DOHH2 (cell line): ENCODE measurements at regions not wholly inside any gene's neighbourhood (a gene's known extent, or its start where the extent isn't known, plus 50 kb on each side); places are given as distances from the start of the nearest gene placed in this dataset.
"Not testable (repeated sequence)": the region's sequence is repeated elsewhere in the genome, so short reads cannot be mapped to it uniquely, and the experiment has no call there.

Experiments used
- H3F3A ChIP-seq: fragments of 200-600 bp; sonication (generic), shearing (Covaris generic); 2 replicates; pipeline ENCODE4 v1.6.0; 2016; ENCODE audit warnings: antibody characterized with exemption, mild to moderate bottlenecking; ENCODE audit not compliant: control insufficient read depth, insufficient read depth
- H3K27ac ChIP-seq: fragments of 200-600 bp; sonication (generic); 2 replicates; pipeline ENCODE4 v1.5.1; 2014; ENCODE audit warnings: low read depth, mild to moderate bottlenecking, low read length, moderate library complexity
- H3K27me3 ChIP-seq: fragments of 200-600 bp; sonication (generic); 2 replicates; pipeline ENCODE4 v1.6.1; 2014; ENCODE audit warnings: mild to moderate bottlenecking, low read length, mixed read lengths; ENCODE audit not compliant: control insufficient read depth
- H3K36me3 ChIP-seq: fragments of 200-600 bp; sonication (generic); 2 replicates; pipeline ENCODE4 v1.6.1; 2014; ENCODE audit warnings: mild to moderate bottlenecking, low read length, moderate library complexity, mixed read lengths; ENCODE audit not compliant: control insufficient read depth
- H3K4me1 ChIP-seq: fragments of 200-600 bp; sonication (generic); 2 replicates; pipeline ENCODE4 v1.6.1; 2014; ENCODE audit warnings: mild to moderate bottlenecking, low read length, mixed read lengths; ENCODE audit not compliant: control insufficient read depth
- H3K4me2 ChIP-seq: fragments of 200-600 bp; sonication (generic); 2 replicates; pipeline ENCODE4 v1.6.0; 2014; ENCODE audit warnings: mild to moderate bottlenecking, low read length, moderate library complexity
- H3K4me3 ChIP-seq: fragments of 200-600 bp; sonication (generic); 2 replicates; pipeline ENCODE4 v1.5.1; 2014; ENCODE audit warnings: mild to moderate bottlenecking, low read length, mixed read lengths
- H3K79me2 ChIP-seq: fragments of 200-600 bp; sonication (generic); 2 replicates; pipeline ENCODE4 v1.6.1; 2014; ENCODE audit warnings: mild to moderate bottlenecking, low read length, mixed read lengths; ENCODE audit not compliant: control insufficient read depth
- H3K9me2 ChIP-seq: fragments of 200-600 bp; sonication (generic); replicated peaks from 2 replicates; pipeline ENCODE4 v1.6.1; 2014; ENCODE audit warnings: mild to moderate bottlenecking, low read length, mixed read lengths; ENCODE audit not compliant: control insufficient read depth
- H3K9me3 ChIP-seq: fragments of 200-600 bp; sonication (generic); 2 replicates; pipeline ENCODE4 v1.6.1; 2014; ENCODE audit warnings: antibody characterized with exemption, low read length, mixed read lengths; ENCODE audit not compliant: control insufficient read depth, insufficient read depth
- H4K20me1 ChIP-seq: fragments of 200-600 bp; sonication (generic); 2 replicates; pipeline ENCODE4 v1.6.0; 2014; ENCODE audit warnings: low read depth, mild to moderate bottlenecking, antibody characterized with exemption, low read length, moderate library complexity; ENCODE audit not compliant: control insufficient read depth, insufficient read depth
- EZH2phosphoT487 ChIP-seq: fragments of 200-600 bp; sonication (generic); IDR thresholded peaks from 2 replicates; pipeline ENCODE4 v1.6.1; 2017; ENCODE audit warnings: borderline replicate concordance, mild to moderate bottlenecking, antibody characterized with exemption, low read length, moderate library complexity, mixed read lengths
- TF ChIP-seq, protein P1 (sequence below): fragments of 200-600 bp; sonication (generic); IDR thresholded peaks from one replicate; pipeline ENCODE4 v1.5.1; 2014; ENCODE audit warnings: antibody characterized with exemption, mild to moderate bottlenecking, low read depth, low read length; ENCODE audit not compliant: poor library complexity, severe bottlenecking

DNA sequence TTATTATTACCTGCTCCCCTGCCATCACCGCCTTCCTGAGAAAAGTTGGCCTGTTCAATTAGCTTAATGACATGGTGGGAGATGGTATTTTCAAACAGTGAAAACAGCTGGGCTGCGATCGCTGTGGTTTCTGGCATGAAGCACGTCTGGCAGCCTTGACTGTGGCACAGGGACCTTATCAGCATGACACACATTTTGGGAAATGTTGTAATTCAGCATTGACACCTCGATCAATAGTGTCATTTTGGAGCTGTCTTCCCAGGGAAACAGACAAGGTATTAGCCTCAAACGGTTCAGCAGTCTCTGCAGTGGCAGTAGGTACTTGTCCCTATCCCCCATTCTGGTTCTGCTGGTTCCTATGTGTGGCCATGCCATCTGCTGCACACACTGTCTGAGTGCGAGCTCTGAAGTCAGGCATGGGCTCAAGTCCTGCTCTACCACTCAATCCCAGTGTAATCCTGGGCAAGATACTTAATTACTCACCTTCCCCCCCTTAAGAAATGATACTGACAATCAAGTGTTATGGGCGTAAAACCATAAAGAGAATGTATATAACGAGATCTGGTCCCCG lies 154.5 kb upstream of the KCND3 start:
- H3K36me3 ChIP-seq = no peaks in the 10 kb centered on the region
- no peaks in the 10 kb centered on the region for H3K4me1 ChIP-seq
- no peaks in the 10 kb centered on the region for H3K9me2 ChIP-seq
- H3K27me3 ChIP-seq = no peaks in the 10 kb centered on the region
- no peaks in the 10 kb centered on the region for H3F3A ChIP-seq
- TF ChIP-seq, protein P1, sequence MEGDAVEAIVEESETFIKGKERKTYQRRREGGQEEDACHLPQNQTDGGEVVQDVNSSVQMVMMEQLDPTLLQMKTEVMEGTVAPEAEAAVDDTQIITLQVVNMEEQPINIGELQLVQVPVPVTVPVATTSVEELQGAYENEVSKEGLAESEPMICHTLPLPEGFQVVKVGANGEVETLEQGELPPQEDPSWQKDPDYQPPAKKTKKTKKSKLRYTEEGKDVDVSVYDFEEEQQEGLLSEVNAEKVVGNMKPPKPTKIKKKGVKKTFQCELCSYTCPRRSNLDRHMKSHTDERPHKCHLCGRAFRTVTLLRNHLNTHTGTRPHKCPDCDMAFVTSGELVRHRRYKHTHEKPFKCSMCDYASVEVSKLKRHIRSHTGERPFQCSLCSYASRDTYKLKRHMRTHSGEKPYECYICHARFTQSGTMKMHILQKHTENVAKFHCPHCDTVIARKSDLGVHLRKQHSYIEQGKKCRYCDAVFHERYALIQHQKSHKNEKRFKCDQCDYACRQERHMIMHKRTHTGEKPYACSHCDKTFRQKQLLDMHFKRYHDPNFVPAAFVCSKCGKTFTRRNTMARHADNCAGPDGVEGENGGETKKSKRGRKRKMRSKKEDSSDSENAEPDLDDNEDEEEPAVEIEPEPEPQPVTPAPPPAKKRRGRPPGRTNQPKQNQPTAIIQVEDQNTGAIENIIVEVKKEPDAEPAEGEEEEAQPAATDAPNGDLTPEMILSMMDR = no peak
- TF ChIP-seq EZH2phosphoT487 = no peak
- no peak overlapping the region for H3K27ac ChIP-seq
- no peaks in the 10 kb centered on the region for H3K79me2 ChIP-seq
- no peaks in the 10 kb centered on the region for H3K9me3 ChIP-seq
- no peaks in the 10 kb centered on the region for H4K20me1 ChIP-seq
- no peak overlapping the region for H3K4me2 ChIP-seq
- H3K4me3 ChIP-seq = no peak overlapping the region

DNA sequence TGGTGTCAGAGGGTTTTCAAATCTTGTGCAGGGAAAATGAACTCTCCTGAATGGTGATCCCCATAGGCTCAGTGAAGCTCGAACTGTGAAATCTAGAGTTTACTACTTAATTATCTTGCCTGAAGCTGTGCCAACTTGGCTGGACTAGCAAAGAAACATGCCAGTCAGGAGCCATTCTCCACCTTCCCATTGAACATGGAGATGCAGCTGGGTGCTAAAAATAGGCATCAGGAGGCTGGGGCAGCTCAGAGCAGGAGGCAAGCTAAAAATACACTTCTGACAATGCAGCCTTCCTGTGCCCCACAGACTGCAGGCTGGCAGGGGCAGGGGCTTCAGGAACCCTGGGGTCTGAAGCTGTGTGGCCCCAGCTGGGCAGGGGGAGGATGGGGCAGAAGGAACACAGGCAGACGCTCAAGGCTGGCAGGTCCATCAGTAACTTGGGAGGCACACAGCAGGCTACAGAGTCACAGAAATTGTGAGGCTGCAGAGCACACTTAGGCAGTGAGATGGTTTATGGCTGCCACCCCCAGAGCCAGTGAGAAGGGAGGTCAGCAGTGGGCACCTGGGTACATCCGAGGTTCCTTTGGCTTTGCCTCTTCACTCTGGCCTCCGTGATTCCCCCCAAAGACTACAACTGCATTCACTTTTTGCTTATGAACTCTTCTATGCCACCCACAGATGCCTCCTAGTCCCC lies 155.4 kb upstream of the KCND3 start:
- Histone ChIP-seq H3K4me3 (no peak overlapping the region), H4K20me1 (no peaks in the 10 kb centered on the region), H3K4me1 (no peaks in the 10 kb centered on the region), H3K27ac (no peak overlapping the region), H3K36me3 (no peaks in the 10 kb centered on the region), H3K27me3 (no peaks in the 10 kb centered on the region), H3K9me3 (no peaks in the 10 kb centered on the region), H3K4me2 (no peak overlapping the region), H3K79me2 (no peaks in the 10 kb centered on the region), H3K9me2 (no peaks in the 10 kb centered on the region), H3F3A (no peaks in the 10 kb centered on the region)
- TF ChIP-seq, protein P1 = no peak
- TF ChIP-seq EZH2phosphoT487 = no peak

DNA sequence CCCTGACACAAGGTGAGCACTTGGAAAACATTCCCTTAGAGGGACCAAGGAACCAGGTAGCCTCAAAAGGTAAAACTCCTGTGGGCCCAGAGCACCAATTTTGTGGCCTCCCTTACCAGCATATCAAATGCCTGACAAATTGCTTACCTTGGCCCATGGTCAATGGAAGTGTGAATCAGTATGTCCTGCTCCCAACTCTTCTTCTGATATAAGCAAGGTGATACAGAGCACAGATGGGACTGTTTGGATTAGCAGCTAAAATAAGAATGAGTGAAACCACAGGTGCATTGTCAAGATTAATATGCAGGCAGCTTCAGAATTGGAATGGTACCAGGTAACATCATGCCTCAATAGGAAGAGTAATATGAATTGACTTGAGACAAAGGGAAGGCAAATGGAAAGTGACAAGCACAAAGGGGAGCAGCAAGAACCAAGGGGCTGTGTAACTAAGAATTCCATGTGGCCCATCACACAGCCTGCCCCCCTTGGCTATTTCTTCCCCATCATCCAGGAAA lies 156.8 kb upstream of the KCND3 start:
- H4K20me1 ChIP-seq = no peaks in the 10 kb centered on the region
- no peaks in the 10 kb centered on the region for H3K36me3 ChIP-seq
- no peaks in the 10 kb centered on the region for H3K27me3 ChIP-seq
- H3K4me1 ChIP-seq = no peaks in the 10 kb centered on the region
- H3K27ac ChIP-seq = no peak overlapping the region
- no peaks in the 10 kb centered on the region for H3K9me2 ChIP-seq
- no peak overlapping the region for H3K4me3 ChIP-seq
- no peak for TF ChIP-seq EZH2phosphoT487
- TF ChIP-seq, protein P1 = no peak
- H3K79me2 ChIP-seq = no peaks in the 10 kb centered on the region
- H3F3A ChIP-seq = no peaks in the 10 kb centered on the region
- no peak overlapping the region for H3K4me2 ChIP-seq
- no peaks in the 10 kb centered on the region for H3K9me3 ChIP-seq

DNA sequence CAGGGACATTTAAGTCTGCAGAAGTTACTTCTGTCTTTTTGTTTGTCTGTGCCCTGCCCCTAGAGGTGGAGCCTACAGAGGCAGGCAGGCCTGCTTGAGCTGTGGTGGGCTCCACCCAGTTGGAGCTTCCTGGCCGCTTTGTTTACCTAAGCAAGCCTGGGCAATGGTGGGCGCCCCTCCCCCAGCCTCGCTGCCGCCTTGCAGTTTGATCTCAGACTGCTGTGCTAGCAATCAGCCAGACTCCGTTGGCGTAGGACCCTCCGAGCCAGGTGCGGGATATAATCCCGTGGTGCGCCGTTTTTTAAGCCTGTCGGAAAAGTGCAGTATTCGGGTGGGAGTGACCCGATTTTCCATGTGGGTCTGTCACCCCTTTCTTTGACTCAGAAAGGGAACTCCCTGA lies 170.7 kb upstream of the KCND3 start:
- H3K4me3 ChIP-seq, H3K4me2 ChIP-seq, H3K27me3 ChIP-seq, H3K36me3 ChIP-seq, H3K27ac ChIP-seq, H3K9me2 ChIP-seq, H4K20me1 ChIP-seq, H3K79me2 ChIP-seq, H3F3A ChIP-seq, H3K4me1 ChIP-seq, H3K9me3 ChIP-seq: not testable (repeated sequence)
